DND-41 (cell line): ENCODE measurements at regions not wholly inside any gene's neighbourhood (a gene's known extent, or its start where the extent isn't known, plus 50 kb on each side); places are given as distances from the start of the nearest gene placed in this dataset.

ENCODE experiments used
- ATAC-seq: fragments of 200-7000 bp; cut with Tn5 transposase; 3 replicates; pipeline ENCODE4 v1.9.1; 2021; ENCODE audit warnings: low read depth; ENCODE audit not compliant: insufficient read depth
- DNase-seq: peaks from one replicate; pipeline ENCODE4 v3.0.0-alpha.2; 2020
- H2AFZ ChIP-seq: 2 replicates; pipeline ENCODE4 v1.6.0; 2012; ENCODE audit warnings: low read depth, low read length
- H3K27ac ChIP-seq: 2 replicates; pipeline ENCODE4 v1.5.1; 2012; ENCODE audit warnings: low read length, inconsistent platforms
- H3K27me3 ChIP-seq: fragments of 200-600 bp; sonication (generic); 2 replicates; pipeline ENCODE4 v1.6.0; 2012; ENCODE audit warnings: low read length, mild to moderate bottlenecking, inconsistent platforms; ENCODE audit not compliant: insufficient read depth, poor library complexity
- H3K36me3 ChIP-seq: 2 replicates; pipeline ENCODE4 v1.5.1; 2012; ENCODE audit warnings: low read length, inconsistent platforms; ENCODE audit not compliant: insufficient read depth
- H3K4me1 ChIP-seq: 2 replicates; pipeline ENCODE4 v1.5.1; 2012; ENCODE audit warnings: mild to moderate bottlenecking, low read length; ENCODE audit not compliant: insufficient read depth
- H3K4me2 ChIP-seq: 2 replicates; pipeline ENCODE4 v1.6.0; 2012; ENCODE audit warnings: mild to moderate bottlenecking, moderate library complexity, low read length, inconsistent platforms; ENCODE audit not compliant: insufficient read depth
- H3K4me3 ChIP-seq, 2 experiments: fragments of 200-600 bp in 1 of 2; shearing (Covaris generic) in 1 of 2; 2 replicates each; pipeline ENCODE4 v1.5.1; 2012 to 2016; ENCODE audit warnings: inconsistent platforms in 2 of 2, low read length in 2 of 2, mild to moderate bottlenecking in 2 of 2, low read depth in 1 of 2, moderate library complexity in 1 of 2
- H3K79me2 ChIP-seq: 2 replicates; pipeline ENCODE4 v1.6.0; 2012; ENCODE audit warnings: low read length, inconsistent platforms; ENCODE audit not compliant: insufficient read depth
- H3K9ac ChIP-seq: 2 replicates; pipeline ENCODE4 v1.6.0; 2012; ENCODE audit warnings: low read depth, mild to moderate bottlenecking, inconsistent platforms, low read length, moderate library complexity
- H3K9me3 ChIP-seq: 2 replicates; pipeline ENCODE4 v1.5.1; 2012; ENCODE audit warnings: low read length, moderate library complexity, mild to moderate bottlenecking, inconsistent platforms; ENCODE audit not compliant: insufficient read depth, severe bottlenecking
- H4K20me1 ChIP-seq: 2 replicates; pipeline ENCODE4 v1.6.0; 2012; ENCODE audit warnings: low read length; ENCODE audit not compliant: insufficient read depth
- EZH2 ChIP-seq: IDR thresholded peaks from 3 replicates; pipeline ENCODE4 v1.6.1; 2012; ENCODE audit warnings: borderline replicate concordance, low read depth, mild to moderate bottlenecking, moderate library complexity, low read length, inconsistent platforms; ENCODE audit not compliant: severe bottlenecking
- TF ChIP-seq, protein P1 (sequence below): IDR thresholded peaks from 2 replicates; pipeline ENCODE4 v1.5.1; 2012; ENCODE audit warnings: borderline replicate concordance, low read length, moderate library complexity, mild to moderate bottlenecking; ENCODE audit not compliant: poor library complexity, severe bottlenecking; ENCODE audit errors: extremely low read depth

- H3K9me3 ChIP-seq, result no peaks in the 10 kb centered on the region
- no peaks in the 10 kb centered on the region for H3K36me3 ChIP-seq
- H3K27me3 ChIP-seq, result peaks cover 4% of the 10 kb centered on the region
- no peak overlapping the region for H3K27ac ChIP-seq
- no peak overlapping the region for H3K4me3 ChIP-seq
- H3K4me2 ChIP-seq, result no peak overlapping the region
- H2AFZ ChIP-seq, result no peak overlapping the region
- ATAC-seq (no peak), DNase-seq (no peak)
- no peaks in the 10 kb centered on the region for H3K79me2 ChIP-seq
- H4K20me1 ChIP-seq, result no peaks in the 10 kb centered on the region
- H3K4me1 ChIP-seq, result no peaks in the 10 kb centered on the region
- no peak overlapping the region for H3K9ac ChIP-seq
- TF ChIP-seq, protein P1, sequence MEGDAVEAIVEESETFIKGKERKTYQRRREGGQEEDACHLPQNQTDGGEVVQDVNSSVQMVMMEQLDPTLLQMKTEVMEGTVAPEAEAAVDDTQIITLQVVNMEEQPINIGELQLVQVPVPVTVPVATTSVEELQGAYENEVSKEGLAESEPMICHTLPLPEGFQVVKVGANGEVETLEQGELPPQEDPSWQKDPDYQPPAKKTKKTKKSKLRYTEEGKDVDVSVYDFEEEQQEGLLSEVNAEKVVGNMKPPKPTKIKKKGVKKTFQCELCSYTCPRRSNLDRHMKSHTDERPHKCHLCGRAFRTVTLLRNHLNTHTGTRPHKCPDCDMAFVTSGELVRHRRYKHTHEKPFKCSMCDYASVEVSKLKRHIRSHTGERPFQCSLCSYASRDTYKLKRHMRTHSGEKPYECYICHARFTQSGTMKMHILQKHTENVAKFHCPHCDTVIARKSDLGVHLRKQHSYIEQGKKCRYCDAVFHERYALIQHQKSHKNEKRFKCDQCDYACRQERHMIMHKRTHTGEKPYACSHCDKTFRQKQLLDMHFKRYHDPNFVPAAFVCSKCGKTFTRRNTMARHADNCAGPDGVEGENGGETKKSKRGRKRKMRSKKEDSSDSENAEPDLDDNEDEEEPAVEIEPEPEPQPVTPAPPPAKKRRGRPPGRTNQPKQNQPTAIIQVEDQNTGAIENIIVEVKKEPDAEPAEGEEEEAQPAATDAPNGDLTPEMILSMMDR, result no peak
- no peak for TF ChIP-seq EZH2
Observed at GRCh38 chr1:115404911-115405310, 66.9 kb upstream of the NGF start.

GRCh38 chr1:115402753-115403184, 64.7 kb upstream of the NGF start:
- TF ChIP-seq EZH2, result no peak
- TF ChIP-seq, protein P1, result no peak

DNA sequence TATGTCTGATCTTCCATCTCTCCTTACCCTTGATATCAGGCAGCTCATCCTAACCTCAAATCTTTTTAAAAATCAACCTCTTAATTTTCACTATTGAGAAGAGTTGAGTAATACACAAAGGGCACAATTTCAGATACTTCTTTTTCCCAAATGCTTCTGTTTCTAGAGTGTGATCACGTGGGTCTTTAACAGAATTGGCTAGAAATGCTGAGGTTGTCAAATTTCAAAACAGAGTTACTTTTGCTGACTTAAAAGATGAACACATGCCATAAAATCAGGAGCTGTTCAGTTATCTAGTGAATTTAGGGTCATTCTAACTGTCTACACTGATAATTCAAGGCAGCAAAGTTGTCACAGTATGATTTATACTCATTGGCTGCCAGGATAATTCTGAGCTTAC, 63.6 kb upstream of the NGF start:
- no peak overlapping the region for H3K4me3 ChIP-seq
- no peaks in the 10 kb centered on the region for H3K36me3 ChIP-seq
- H2AFZ ChIP-seq, result no peak overlapping the region
- H3K4me1 ChIP-seq, result no peaks in the 10 kb centered on the region
- H3K9me3 ChIP-seq, result no peaks in the 10 kb centered on the region
- H3K4me2 ChIP-seq, result no peak overlapping the region
- DNase-seq (no peak), ATAC-seq (no peak)
- H3K79me2 ChIP-seq, result no peaks in the 10 kb centered on the region
- H3K9ac ChIP-seq, result no peak overlapping the region
- TF ChIP-seq EZH2, result no peak
- TF ChIP-seq, protein P1, result no peak
- no peaks in the 10 kb centered on the region for H3K27me3 ChIP-seq
- H4K20me1 ChIP-seq, result no peaks in the 10 kb centered on the region
- no peak overlapping the region for H3K27ac ChIP-seq

More at GRCh38 chr1:115402753-115403184, 64.7 kb upstream of the NGF start:
- Histone ChIP-seq H3K79me2 (no peaks in the 10 kb centered on the region), H3K4me3 (no peak overlapping the region), H3K9me3 (no peaks in the 10 kb centered on the region), H3K36me3 (no peaks in the 10 kb centered on the region), H3K27ac (no peak overlapping the region), H4K20me1 (no peaks in the 10 kb centered on the region), H3K27me3 (no peaks in the 10 kb centered on the region), H3K4me1 (no peaks in the 10 kb centered on the region), H3K9ac (no peak overlapping the region), H3K4me2 (no peak overlapping the region), H2AFZ (no peak overlapping the region)
- ATAC-seq (no peak), DNase-seq (no peak)

- H3K27ac ChIP-seq, result no peak overlapping the region
- H3K9ac ChIP-seq, result no peak overlapping the region
- no peaks in the 10 kb centered on the region for H4K20me1 ChIP-seq
- H3K9me3 ChIP-seq, result no peaks in the 10 kb centered on the region
- DNase-seq (no peak), ATAC-seq (no peak)
- H3K4me1 ChIP-seq, result no peaks in the 10 kb centered on the region
- no peaks in the 10 kb centered on the region for H3K27me3 ChIP-seq
- no peaks in the 10 kb centered on the region for H3K36me3 ChIP-seq
- no peak overlapping the region for H3K4me2 ChIP-seq
- H3K4me3 ChIP-seq, result no peak overlapping the region
- TF ChIP-seq, protein P1, result no peak
- no peak for TF ChIP-seq EZH2
- H3K79me2 ChIP-seq, result no peaks in the 10 kb centered on the region
- no peak overlapping the region for H2AFZ ChIP-seq
Observed at GRCh38 chr1:115400891-115401290, 62.8 kb upstream of the NGF start.
